AG10803 (cell line): ENCODE measurements at regions not wholly inside any gene's neighbourhood (a gene's known extent, or its start where the extent isn't known, plus 50 kb on each side); places are given as distances from the start of the nearest gene placed in this dataset.

ENCODE experiments used
- DNase-seq: peaks from one replicate; pipeline ENCODE4 v3.0.0; 2010; ENCODE audit warnings: low read depth
- H3K4me3 ChIP-seq: 2 replicates; pipeline ENCODE4 v1.5.1; 2011; ENCODE audit warnings: mild to moderate bottlenecking, low read length, control low read depth
- CTCF ChIP-seq: conservative IDR thresholded peaks from 2 replicates; pipeline ENCODE4 v1.5.1; 2011; ENCODE audit warnings: mild to moderate bottlenecking, low read length, control low read depth, inconsistent platforms

DNA sequence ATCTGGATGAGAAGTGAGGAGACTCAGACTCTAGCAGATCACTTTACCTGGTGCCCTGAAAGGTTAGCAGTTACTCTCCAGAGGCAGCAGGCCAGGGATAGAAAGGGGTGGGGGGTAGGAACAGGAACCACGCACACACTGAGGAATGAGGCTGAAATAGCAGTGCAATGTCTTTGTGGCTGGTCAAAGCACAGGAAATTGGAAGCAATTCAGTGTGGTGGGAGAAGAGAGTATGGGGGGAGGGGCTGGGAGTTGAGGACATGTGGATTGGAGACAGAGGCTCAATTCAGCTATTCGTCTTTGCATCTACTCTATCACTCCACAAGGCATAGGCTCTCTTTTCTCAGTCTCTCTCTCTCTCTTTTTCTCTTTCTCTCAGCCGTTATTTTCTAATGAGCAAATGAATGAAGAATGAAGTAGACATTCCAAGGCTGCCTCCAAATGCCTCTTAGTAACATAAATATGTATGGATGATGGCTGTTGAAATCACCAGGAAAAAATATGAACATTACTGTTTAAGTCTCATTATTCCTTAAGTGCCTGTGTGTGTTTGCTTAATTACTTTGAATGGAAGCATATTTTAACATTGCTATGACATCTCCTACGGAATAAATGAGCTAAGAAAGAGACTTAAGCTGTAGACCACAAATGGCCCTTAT is 979.4 kb downstream of the TSN start:
- DNase-seq = peak; percentile 77
- no peak overlapping the region for H3K4me3 ChIP-seq
- TF ChIP-seq CTCF = no peak

DNA sequence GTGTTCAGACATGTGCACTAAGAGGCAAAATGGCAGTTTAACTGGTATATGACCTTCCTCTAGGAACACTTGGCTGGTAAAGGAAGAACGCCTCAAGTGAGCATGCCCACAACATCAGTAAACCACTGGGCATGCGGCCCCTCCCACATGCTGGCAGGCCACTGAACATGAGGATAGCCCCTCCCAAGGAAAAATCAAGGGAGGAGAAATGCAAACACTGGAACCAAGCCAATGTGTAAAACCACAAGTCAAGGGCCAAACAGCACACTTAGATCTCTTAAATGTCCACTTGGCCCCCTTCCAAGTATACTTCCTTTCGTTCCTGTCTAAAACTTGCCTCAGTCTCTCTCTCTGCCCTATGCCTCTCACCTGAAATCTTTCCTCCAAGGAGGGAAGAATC is 980.8 kb downstream of the TSN start:
- H3K4me3 ChIP-seq = no peak overlapping the region
- no peak for TF ChIP-seq CTCF
- peak; percentile 3 for DNase-seq

DNA sequence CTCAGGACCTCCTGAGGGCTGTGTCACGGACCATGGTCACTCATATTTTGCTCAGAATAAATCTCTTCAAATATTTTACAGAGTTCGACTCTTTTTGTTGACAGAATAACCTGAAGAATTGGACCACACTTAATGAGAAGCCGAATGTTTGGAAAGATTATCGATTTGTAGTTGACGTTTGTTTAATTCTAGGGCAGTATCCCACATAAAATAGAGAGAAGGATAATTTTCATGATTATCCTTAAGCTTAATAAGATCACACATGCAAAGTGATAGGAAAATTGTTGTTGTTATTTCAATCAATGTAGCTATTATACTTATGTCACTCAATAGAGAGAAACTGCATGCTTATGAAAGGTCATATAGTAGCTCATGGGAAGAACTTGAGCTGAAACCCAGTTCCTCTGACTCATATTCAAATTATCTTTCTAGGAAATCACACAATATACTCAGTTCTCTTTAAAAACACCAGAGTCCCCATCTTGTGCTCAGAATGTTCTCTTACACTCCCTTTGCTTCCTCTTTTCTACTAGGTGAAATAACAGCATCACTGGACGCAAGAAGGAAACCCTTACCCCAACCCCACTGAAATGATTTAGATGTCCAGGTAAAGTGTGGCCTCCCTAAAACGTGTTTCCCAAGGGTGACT is 982.1 kb downstream of the TSN start:
- DNase-seq = no peak
- TF ChIP-seq CTCF = no peak
- H3K4me3 ChIP-seq = no peak overlapping the region

GRCh38 chr2:122739732-122740593 is 984.5 kb downstream of the TSN start:
- TF ChIP-seq CTCF = no peak
- no peak for DNase-seq

GRCh38 chr2:122740594-122740948 is 985.1 kb downstream of the TSN start:
- TF ChIP-seq CTCF = no peak
- no peak for DNase-seq
- no peak overlapping the region for H3K4me3 ChIP-seq

More at GRCh38 chr2:122739732-122740593, 984.5 kb downstream of the TSN start:
- no peak overlapping the region for H3K4me3 ChIP-seq

DNA sequence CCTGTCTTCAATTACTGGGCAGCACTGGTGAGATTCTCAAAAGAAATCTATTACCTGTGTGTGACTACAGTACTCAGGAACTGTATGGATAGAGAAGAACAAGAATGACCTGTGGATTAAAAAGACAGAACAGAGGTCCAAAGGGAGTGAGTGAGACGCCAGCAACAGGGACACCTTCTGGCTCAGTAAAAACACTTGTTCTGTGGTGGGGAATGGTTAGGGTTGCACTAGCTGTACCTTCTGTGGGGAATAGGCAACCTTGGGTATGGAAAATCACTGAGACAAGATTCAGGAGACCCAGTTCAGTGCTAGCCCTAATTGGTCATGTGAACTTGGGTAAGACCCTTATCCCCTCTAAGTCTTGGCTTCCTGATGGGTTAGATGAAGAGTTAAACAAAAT is 986.0 kb downstream of the TSN start:
- DNase-seq = no peak
- no peak overlapping the region for H3K4me3 ChIP-seq
- TF ChIP-seq CTCF = no peak
